ENCODE measurements at regions not wholly inside any gene's neighbourhood (a gene's known extent, or its start where the extent isn't known, plus 50 kb on each side); places are given as distances from the start of the nearest gene placed in this dataset.
"Not testable (repeated sequence)": the region's sequence is repeated elsewhere in the genome, so short reads cannot be mapped to it uniquely, and the experiment has no call there.

- DNase-seq = no peak
Measured at GRCh38 chr9:78989031-78989658, 582.6 kb upstream of the TLE4 start.

- DNase-seq = no peak
Measured at GRCh38 chr9:78994471-78994870, 577.3 kb upstream of the TLE4 start.

GRCh38 chr9:78994974-78995373 lies 576.8 kb upstream of the TLE4 start:
- DNase-seq = not testable (repeated sequence)

- DNase-seq = no peak
Measured at GRCh38 chr9:78997296-78997695, 574.5 kb upstream of the TLE4 start.

GRCh38 chr9:79000230-79001002 lies 571.3 kb upstream of the TLE4 start:
- no peak for DNase-seq

GRCh38 chr9:79001012-79001411 lies 570.8 kb upstream of the TLE4 start:
- DNase-seq = no peak

GRCh38 chr9:79003514-79003913 lies 568.3 kb upstream of the TLE4 start:
- DNase-seq = no peak

- no peak for DNase-seq
Measured at GRCh38 chr9:79004032-79004431, 567.7 kb upstream of the TLE4 start.

- no peak for DNase-seq
Measured at GRCh38 chr9:79006546-79006945, 565.2 kb upstream of the TLE4 start.

GRCh38 chr9:79007701-79008483 lies 563.9 kb upstream of the TLE4 start:
- DNase-seq = no peak

- no peak for DNase-seq
Measured at GRCh38 chr9:79008916-79009315, 562.8 kb upstream of the TLE4 start.

- no peak for DNase-seq
Measured at GRCh38 chr9:79011461-79011860, 560.3 kb upstream of the TLE4 start.

- DNase-seq = no peak
Measured at GRCh38 chr9:79012561-79012960, 559.2 kb upstream of the TLE4 start.

- no peak for DNase-seq
Measured at GRCh38 chr9:79013715-79014610, 557.8 kb upstream of the TLE4 start.

GRCh38 chr9:79014929-79015699 lies 556.7 kb upstream of the TLE4 start:
- no peak for DNase-seq

- DNase-seq = no peak
Measured at GRCh38 chr9:79015951-79016350, 555.8 kb upstream of the TLE4 start.

GRCh38 chr9:79020276-79020675 lies 551.5 kb upstream of the TLE4 start:
- DNase-seq = no peak

- DNase-seq = no peak
Measured at GRCh38 chr9:79021084-79021483, 550.7 kb upstream of the TLE4 start.

- DNase-seq = no peak
Measured at GRCh38 chr9:79023134-79023580, 548.6 kb upstream of the TLE4 start.

- DNase-seq = no peak
Measured at GRCh38 chr9:79026316-79026715, 545.4 kb upstream of the TLE4 start.

GRCh38 chr9:79028101-79028500 lies 543.7 kb upstream of the TLE4 start:
- DNase-seq = no peak

- no peak for DNase-seq
Measured at GRCh38 chr9:79034583-79034982, 537.2 kb upstream of the TLE4 start.

Data from activated effector memory CD4-positive, alpha-beta T cell treated with anti-CD3 and anti-CD28 coated beads, Interleukin-2, amount 50 U/mL, for 16 hours (primary cell).